ENCODE measurements at regions not wholly inside any gene's neighbourhood (a gene's known extent, or its start where the extent isn't known, plus 50 kb on each side); places are given as distances from the start of the nearest gene placed in this dataset.
"Not testable (repeated sequence)": the region's sequence is repeated elsewhere in the genome, so short reads cannot be mapped to it uniquely, and the experiment has no call there.

DNA sequence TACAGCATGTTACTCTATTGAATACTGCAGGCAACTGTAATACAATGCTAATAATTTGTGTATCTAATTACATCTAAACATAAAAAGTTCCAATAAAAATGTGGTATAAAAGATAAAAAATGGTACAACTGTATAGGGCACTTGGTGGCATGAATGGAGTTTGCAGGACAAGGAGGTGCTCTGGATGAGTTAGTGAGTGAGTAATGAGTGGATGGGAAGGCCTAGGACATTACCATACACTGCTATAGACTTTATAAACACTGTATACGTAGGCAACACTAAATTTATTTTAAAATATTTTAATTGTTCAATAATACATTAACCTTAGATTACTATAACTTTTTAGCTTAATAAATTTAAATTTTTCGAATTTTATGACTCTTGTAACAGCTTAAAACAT, 579.6 kb upstream of the MAN1A1 start:
- Histone ChIP-seq H3K9me3 (ENCODE audit: control insufficient read depth, insufficient read depth, low read depth, low read length) (no peaks in the 10 kb centered on the region), H3K4me1 (ENCODE audit: control insufficient read depth, insufficient read depth, low read length) (no peaks in the 10 kb centered on the region), H3K4me3 (ENCODE audit: low read depth, low read length) (no peak overlapping the region), H3K36me3 (ENCODE audit: control insufficient read depth in 2 of 2, insufficient read depth in 1 of 2, low read length in 2 of 2) (no peaks in the 10 kb centered on the region), H3K27ac (ENCODE audit: extremely low read depth, low read depth, low read length) (no peak overlapping the region)
- ChIA-PET CTCF (no interaction called here), POLR2A (no interaction called here)
- no peak for TF ChIP-seq GLIS1 (tag by site-specific recombination; IDR thresholded peaks at IDR 0.05)
- TF ChIP-seq, protein P1, sequence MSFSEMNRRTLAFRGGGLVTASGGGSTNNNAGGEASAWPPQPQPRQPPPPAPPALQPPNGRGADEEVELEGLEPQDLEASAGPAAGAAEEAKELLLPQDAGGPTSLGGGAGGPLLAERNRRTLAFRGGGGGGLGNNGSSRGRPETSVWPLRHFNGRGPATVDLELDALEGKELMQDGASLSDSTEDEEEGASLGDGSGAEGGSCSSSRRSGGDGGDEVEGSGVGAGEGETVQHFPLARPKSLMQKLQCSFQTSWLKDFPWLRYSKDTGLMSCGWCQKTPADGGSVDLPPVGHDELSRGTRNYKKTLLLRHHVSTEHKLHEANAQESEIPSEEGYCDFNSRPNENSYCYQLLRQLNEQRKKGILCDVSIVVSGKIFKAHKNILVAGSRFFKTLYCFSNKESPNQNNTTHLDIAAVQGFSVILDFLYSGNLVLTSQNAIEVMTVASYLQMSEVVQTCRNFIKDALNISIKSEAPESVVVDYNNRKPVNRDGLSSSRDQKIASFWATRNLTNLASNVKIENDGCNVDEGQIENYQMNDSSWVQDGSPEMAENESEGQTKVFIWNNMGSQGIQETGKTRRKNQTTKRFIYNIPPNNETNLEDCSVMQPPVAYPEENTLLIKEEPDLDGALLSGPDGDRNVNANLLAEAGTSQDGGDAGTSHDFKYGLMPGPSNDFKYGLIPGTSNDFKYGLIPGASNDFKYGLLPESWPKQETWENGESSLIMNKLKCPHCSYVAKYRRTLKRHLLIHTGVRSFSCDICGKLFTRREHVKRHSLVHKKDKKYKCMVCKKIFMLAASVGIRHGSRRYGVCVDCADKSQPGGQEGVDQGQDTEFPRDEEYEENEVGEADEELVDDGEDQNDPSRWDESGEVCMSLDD (tag by site-specific recombination; IDR thresholded peaks at IDR 0.05) = no peak
- TF ChIP-seq, protein P2, sequence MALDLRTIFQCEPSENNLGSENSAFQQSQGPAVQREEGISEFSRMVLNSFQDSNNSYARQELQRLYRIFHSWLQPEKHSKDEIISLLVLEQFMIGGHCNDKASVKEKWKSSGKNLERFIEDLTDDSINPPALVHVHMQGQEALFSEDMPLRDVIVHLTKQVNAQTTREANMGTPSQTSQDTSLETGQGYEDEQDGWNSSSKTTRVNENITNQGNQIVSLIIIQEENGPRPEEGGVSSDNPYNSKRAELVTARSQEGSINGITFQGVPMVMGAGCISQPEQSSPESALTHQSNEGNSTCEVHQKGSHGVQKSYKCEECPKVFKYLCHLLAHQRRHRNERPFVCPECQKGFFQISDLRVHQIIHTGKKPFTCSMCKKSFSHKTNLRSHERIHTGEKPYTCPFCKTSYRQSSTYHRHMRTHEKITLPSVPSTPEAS (tag by site-specific recombination; IDR thresholded peaks at IDR 0.05) = no peak
- TF ChIP-seq, protein P3, sequence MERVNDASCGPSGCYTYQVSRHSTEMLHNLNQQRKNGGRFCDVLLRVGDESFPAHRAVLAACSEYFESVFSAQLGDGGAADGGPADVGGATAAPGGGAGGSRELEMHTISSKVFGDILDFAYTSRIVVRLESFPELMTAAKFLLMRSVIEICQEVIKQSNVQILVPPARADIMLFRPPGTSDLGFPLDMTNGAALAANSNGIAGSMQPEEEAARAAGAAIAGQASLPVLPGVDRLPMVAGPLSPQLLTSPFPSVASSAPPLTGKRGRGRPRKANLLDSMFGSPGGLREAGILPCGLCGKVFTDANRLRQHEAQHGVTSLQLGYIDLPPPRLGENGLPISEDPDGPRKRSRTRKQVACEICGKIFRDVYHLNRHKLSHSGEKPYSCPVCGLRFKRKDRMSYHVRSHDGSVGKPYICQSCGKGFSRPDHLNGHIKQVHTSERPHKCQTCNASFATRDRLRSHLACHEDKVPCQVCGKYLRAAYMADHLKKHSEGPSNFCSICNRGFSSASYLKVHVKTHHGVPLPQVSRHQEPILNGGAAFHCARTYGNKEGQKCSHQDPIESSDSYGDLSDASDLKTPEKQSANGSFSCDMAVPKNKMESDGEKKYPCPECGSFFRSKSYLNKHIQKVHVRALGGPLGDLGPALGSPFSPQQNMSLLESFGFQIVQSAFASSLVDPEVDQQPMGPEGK (tag by site-specific recombination; IDR thresholded peaks at IDR 0.05) = no peak

DNA sequence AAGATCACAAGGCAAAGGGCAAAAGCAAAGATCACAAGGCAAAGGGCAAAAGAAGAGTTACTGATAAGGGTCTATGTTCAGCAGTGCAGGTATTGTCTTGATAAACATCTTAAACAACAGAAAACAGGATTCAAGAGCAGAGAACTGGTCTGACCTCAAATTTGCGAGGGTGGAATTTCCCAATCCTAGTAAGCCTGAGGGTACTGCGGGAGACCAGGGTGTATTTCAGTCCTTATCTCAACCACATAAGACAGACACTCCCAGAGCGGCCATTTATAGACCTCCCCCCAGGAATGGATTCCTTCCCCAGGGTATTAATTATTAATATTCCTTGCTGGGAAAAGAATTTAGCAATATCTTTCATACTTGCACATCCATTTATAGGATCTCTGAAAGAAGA, 575.3 kb upstream of the MAN1A1 start:
- POLR2A ChIA-PET; H3K36me3 ChIP-seq (ENCODE audit: control insufficient read depth in 2 of 2, insufficient read depth in 1 of 2, low read length in 2 of 2); H3K27ac ChIP-seq (ENCODE audit: extremely low read depth, low read depth, low read length); H3K4me3 ChIP-seq (ENCODE audit: low read depth, low read length); H3K9me3 ChIP-seq (ENCODE audit: control insufficient read depth, insufficient read depth, low read depth, low read length); CTCF ChIA-PET; H3K4me1 ChIP-seq (ENCODE audit: control insufficient read depth, insufficient read depth, low read length): not testable (repeated sequence)
- peak; percentile 57 for TF ChIP-seq SETDB1 (IDR thresholded peaks at IDR 0.05; ENCODE audit: insufficient read length, low read length)

DNA sequence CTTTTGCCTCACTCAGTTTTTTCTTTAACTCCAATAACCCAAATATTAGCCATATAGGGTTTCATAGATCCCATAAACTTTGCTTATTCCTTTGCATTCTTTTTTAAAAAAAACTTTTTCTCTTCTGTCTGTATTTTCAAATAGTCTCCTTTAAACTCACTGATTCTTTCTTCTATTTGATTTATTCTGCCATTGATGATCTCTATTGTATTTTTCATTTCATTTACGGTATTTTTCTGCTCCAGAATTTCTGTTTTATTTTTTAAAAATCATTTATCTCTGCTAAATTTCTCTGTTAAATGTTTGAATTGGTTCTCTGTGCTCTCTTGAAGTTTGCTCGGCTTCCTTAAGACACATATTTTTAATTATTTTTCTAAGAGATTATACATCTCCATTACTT, 573.3 kb upstream of the MAN1A1 start:
- no peaks in the 10 kb centered on the region for H3K9me3 ChIP-seq (ENCODE audit: control insufficient read depth, insufficient read depth, low read depth, low read length)
- POLR2A ChIA-PET = no interaction called here
- CTCF ChIA-PET = interaction anchor here (0.7 kb wide), 1 partner anchor 36 kb away, joined by 4 read pairs; no protein-coding TSS in a partner anchor
- no peaks in the 10 kb centered on the region for H3K4me1 ChIP-seq (ENCODE audit: control insufficient read depth, insufficient read depth, low read length)
- TF ChIP-seq ZNF184 (tag by site-specific recombination; IDR thresholded peaks at IDR 0.05) (no peak), SETDB1 (IDR thresholded peaks at IDR 0.05; ENCODE audit: insufficient read length, low read length) (peak; percentile 65)
- H3K4me3 ChIP-seq (ENCODE audit: low read depth, low read length) = no peak overlapping the region
- H3K27ac ChIP-seq (ENCODE audit: extremely low read depth, low read depth, low read length) = no peak overlapping the region
- no peaks in the 10 kb centered on the region for H3K36me3 ChIP-seq (ENCODE audit: control insufficient read depth in 2 of 2, insufficient read depth in 1 of 2, low read length in 2 of 2)

DNA sequence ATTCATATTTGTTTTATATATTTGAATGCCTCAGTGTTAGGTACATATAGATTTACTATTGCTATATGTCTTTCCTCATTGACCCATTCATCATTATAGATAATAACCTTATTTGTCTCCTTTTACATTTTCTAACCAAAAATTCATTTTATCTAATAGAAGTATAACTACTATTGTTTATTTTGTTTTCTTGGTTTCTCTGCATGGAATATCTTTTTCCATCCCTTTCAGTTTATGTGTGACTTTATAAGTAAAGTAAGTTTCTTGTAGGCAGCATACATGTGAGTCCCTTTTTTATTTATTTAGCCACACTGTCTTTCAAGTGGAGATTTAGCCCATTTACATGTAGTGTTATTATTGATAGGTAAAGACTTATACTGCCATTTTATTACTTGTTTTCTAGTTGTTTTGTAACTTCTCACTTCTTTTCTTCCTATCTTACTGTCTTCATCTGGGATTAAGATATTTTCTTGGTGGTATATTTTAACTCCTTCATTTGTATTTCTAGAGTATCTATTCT, 572.0 kb upstream of the MAN1A1 start:
- H3K9me3 ChIP-seq (ENCODE audit: control insufficient read depth, insufficient read depth, low read depth, low read length) = no peaks in the 10 kb centered on the region
- no peak overlapping the region for H3K4me3 ChIP-seq (ENCODE audit: low read depth, low read length)
- CTCF ChIA-PET = no interaction called here
- TF ChIP-seq SETDB1 (IDR thresholded peaks at IDR 0.05; ENCODE audit: insufficient read length, low read length) (peak; percentile 64), TRIM28 (IDR thresholded peaks at IDR 0.05; ENCODE audit: borderline replicate concordance, low read length) (peak; percentile 65; the same call in 1 of the 2 replicates)
- TF ChIP-seq, protein P4, sequence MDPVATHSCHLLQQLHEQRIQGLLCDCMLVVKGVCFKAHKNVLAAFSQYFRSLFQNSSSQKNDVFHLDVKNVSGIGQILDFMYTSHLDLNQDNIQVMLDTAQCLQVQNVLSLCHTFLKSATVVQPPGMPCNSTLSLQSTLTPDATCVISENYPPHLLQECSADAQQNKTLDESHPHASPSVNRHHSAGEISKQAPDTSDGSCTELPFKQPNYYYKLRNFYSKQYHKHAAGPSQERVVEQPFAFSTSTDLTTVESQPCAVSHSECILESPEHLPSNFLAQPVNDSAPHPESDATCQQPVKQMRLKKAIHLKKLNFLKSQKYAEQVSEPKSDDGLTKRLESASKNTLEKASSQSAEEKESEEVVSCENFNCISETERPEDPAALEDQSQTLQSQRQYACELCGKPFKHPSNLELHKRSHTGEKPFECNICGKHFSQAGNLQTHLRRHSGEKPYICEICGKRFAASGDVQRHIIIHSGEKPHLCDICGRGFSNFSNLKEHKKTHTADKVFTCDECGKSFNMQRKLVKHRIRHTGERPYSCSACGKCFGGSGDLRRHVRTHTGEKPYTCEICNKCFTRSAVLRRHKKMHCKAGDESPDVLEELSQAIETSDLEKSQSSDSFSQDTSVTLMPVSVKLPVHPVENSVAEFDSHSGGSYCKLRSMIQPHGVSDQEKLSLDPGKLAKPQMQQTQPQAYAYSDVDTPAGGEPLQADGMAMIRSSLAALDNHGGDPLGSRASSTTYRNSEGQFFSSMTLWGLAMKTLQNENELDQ (tag by site-specific recombination; IDR thresholded peaks at IDR 0.05; ENCODE audit: low read depth) = no peak
- H3K36me3 ChIP-seq (ENCODE audit: control insufficient read depth in 2 of 2, insufficient read depth in 1 of 2, low read length in 2 of 2) = no peaks in the 10 kb centered on the region
- H3K4me1 ChIP-seq (ENCODE audit: control insufficient read depth, insufficient read depth, low read length) = no peaks in the 10 kb centered on the region
- POLR2A ChIA-PET = no interaction called here
- H3K27ac ChIP-seq (ENCODE audit: extremely low read depth, low read depth, low read length) = no peak overlapping the region

Data from HEK293 (cell line).